ENCODE measurements at regions not wholly inside any gene's neighbourhood (a gene's known extent, or its start where the extent isn't known, plus 50 kb on each side); places are given as distances from the start of the nearest gene placed in this dataset.

- TF ChIP-seq POLR2A (IDR thresholded peaks at IDR 0.05; ENCODE audit: low read length) (no peak), GATA1 (IDR thresholded peaks at IDR 0.05; ENCODE audit: low read depth, low read length) (no peak)
These were observed 357.7 kb downstream of the MFSD1 start for GRCh38 chr3:159159546-159159945.

Measured in erythroblast (primary cell).